DMS 273 treated with DMSO at 0.1 percent for 48 hours (cell line): ENCODE measurements at regions not wholly inside any gene's neighbourhood (a gene's known extent, or its start where the extent isn't known, plus 50 kb on each side); places are given as distances from the start of the nearest gene placed in this dataset.

Experiments used
- DNase-seq: peaks from one replicate; lab custom pipeline; 2025; lab: John Stamatoyannopoulos, UW

GRCh38 chr10:3987143-3987974, 202.3 kb upstream of the KLF6 start:
- DNase-seq: no peak

GRCh38 chr10:3986493-3987142, 201.6 kb upstream of the KLF6 start:
- no peak for DNase-seq

GRCh38 chr10:3982746-3983442, 197.9 kb upstream of the KLF6 start:
- no peak for DNase-seq

- DNase-seq: no peak
Observed at GRCh38 chr10:3981300-3981699, 196.3 kb upstream of the KLF6 start.

GRCh38 chr10:3980660-3981059, 195.7 kb upstream of the KLF6 start:
- DNase-seq: no peak

DNA sequence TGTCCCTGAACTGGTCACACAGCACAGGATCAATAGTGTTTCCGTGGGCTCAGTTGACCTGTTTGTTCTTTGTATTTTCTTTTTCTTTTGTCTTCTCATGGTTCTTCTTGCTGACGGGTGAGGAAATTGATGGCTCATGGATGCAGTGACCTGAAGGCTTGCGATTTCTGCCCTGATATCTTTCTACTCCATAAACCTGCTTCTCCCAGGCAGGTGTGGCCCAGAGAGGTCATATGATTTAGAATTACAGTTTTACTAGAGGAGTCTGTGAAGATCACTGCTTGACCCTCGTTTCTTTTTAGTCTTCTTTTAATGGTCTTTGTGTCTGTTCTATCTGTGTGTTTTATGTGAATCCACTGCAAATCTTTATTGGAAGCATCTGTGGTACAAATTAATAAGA, 195.1 kb upstream of the KLF6 start:
- DNase-seq: no peak

DNA sequence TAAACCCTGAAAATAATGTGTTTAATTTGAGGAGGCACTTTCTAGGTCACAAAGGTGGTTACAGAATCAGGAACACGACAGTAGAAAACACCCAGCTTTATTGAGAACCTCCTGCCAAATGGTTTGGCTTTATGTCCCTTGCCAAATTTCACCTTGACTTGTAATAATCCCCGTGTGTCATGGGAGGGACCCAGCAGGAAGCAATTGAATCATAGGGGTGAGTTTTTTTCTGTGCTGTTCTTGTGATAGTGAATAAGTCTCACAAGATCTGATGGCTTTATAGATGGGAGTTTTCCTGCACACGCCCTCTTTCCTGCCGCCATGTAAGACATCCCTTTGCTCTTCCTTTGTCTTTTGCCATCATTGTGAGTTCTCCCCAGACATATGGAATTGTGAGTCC, 193.8 kb upstream of the KLF6 start:
- no peak for DNase-seq

DNA sequence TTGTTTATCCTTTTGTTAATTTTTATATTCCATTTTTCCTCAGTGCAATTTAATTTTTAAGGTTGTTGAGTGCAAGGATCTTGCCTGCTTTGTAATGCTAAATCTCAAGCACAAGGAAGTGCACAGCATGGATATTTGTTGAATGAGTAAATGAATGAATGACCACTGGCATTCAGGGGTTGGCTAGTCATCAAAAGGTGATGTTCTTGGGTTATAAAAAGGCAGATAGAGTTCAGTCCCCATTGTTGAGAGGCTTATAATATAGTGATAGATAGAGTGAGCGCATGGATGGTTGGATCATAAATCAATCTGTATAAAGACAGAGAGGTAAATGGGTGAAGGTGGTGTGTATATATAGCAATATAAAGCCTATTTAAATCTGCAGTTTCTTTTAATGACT, 193.2 kb upstream of the KLF6 start:
- DNase-seq: no peak

DNA sequence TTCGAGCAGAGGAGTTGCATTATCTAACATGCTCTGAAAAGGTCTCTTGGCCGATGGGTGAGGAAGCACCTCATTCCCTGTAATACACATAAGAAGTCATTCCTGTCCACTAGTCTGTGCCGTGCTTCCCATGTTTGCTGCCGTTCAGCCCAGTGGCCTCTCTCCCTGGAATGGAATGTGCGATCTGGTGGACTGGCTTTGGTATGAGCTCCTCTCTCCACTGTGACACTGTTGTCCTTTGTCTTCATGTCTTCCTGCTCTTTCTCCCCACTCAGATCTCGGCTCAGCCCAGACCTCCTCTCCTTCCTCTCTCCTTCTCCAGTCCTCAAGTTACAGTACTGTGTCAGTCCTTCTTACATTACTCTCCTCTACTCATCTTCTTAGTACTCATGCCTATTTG, 192.8 kb upstream of the KLF6 start:
- no peak for DNase-seq

- no peak for DNase-seq
Observed at GRCh38 chr10:3976718-3977117, 191.7 kb upstream of the KLF6 start.

DNA sequence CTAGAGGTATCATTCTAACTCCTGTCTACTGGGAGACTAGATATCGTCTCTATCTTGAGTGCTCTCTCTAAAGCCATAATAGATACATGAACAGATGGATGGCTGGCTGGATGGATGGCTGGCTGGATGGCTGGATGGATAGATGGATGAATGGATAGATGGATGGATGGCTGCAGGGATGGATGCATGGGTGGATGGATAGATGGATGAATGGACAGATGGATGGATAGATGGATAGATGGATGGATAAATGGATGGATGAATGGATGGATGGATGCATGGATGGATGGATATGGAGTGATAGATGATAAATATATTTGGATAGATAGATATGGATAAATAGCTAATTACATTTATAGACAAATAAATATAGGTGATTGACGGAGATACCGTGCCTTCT, 191.2 kb upstream of the KLF6 start:
- DNase-seq: no peak

GRCh38 chr10:3975016-3975415, 190.0 kb upstream of the KLF6 start:
- DNase-seq: no peak

GRCh38 chr10:3972460-3973301, 187.7 kb upstream of the KLF6 start:
- DNase-seq: no peak

DNA sequence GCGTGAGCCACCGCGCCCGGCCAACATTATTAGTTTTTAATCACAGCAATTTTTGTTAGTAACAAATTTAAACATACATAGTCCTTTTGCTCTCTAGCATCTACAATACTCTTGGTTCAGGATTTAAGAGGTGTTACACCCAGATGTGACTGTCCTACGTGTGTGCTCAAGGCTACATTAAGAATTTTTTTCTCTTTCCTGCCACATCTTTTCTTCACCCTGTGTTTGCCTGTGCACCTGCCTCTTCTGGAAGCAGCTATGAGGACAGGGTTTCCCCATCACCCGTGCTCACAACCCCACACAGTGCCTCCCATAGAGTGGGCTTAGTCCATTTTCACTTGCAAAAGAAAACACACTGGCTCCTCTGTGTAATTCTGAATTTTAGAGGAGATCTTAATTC, 186.7 kb upstream of the KLF6 start:
- DNase-seq: no peak

DNA sequence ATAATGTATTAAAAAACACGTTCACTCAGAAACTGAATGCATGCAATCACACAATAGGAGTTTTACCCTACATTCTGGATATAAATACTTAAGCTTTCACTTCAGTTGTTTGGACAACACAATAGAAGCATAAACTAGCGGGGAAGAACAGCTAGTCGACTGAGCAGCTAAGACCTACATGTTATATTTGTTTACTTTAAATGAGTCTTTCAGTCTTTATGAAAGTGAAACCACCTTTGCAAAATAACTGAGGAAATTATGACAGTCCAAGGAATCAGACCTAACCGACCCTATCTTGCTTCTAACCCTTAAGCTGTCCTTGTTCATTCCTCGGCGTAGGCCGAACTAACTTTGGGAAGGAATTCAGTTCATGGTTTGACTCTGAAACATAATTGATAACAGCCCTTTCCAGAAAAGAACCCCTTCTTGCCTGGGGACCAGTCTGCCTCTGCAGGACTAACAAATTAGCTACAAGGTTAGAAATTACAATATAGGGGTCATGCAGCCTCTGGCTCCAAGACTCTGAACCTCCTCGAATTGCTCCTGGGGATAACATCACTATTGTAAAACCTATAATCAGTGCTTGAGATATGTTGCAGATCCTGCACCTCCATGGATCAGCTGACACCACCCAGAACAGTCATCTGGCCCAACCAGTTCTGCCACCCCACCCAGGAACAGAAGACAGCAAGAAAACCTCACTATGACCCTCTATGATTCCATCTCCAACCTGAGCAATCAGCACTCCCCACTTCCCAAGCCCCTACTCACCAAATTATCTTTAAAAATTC, 185.1 kb upstream of the KLF6 start:
- no peak for DNase-seq

- no peak for DNase-seq
Observed at GRCh38 chr10:3968727-3969126, 183.7 kb upstream of the KLF6 start.

DNA sequence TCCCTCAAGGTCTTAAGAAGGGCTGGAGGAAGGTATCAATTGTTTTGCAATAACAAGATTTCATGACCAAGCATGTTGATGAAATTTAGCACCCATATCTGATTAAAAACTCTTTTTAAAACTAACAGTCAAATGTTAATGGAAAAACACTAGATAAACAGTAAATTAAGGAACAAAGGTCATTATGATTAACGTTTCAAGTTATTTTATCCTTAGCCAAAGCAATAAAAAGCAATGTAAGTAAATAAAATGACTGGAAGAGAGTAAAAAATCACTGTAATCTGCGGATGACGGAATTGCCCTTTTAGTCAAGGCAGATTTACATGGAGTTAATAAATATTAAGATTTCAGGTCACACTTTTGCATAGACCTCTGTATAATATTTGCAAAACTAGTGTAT, 179.5 kb upstream of the KLF6 start:
- DNase-seq: no peak

DNA sequence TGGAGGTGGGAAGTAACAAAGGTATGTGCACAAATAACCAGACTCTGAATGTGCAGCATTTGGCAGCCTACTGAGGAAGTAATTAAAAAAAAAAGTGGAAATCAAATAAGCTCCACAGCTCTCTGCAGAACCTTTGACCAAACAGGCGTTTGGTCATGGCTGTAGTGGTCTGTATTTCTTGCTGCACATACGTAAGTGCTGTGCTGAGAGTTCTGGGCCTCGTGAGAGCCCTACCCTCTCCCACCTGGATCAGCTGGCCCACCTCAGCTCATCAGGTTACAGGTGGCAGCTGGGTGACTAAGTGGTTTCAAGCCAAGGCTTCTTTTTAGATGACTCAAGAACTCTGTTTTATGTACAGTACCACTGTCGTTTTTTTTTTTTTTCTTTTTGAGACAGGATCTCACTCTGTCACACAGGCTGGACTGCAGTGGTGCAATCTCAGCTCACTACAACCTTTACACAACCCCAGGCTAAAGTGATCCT, 178.2 kb upstream of the KLF6 start:
- no peak for DNase-seq

GRCh38 chr10:3961082-3961481, 176.1 kb upstream of the KLF6 start:
- no peak for DNase-seq

DNA sequence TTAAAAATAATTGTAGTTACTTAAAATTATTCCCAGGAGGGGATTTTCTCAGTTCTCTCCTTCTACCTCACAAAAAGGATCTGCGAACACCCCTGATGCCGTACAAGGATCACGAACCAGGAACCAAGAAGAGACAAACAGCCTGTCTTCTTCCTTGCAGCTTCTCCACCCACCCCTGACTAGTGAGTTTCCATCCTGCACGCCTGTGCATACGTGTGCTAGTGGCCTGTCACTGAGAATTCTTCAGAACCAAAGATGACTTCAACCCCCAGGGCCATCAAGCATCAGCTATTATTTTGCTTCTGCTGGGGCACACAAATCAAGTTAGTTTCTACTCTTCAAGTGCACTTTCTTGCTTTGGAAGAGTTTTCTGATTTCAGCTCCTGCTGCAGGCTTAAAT, 175.5 kb upstream of the KLF6 start:
- DNase-seq: no peak
